PC-9 (cell line): ENCODE measurements at regions not wholly inside any gene's neighbourhood (a gene's known extent, or its start where the extent isn't known, plus 50 kb on each side); places are given as distances from the start of the nearest gene placed in this dataset.
"Not testable (repeated sequence)": the region's sequence is repeated elsewhere in the genome, so short reads cannot be mapped to it uniquely, and the experiment has no call there.

Experiments
- BruUV-seq: library from RNA; stranded (reverse); fragments of 400-500 nt; replicated peaks from 2 replicates; lab custom pipeline; 2021; lab: Mats Ljungman, UMichigan
- CTCF ChIA-PET: fragments of 300-600 bp; sonication (Branson Sonifier 250); formaldehyde crosslinking; loops from one replicate; lab custom pipeline; 2022; ENCODE audit warnings: antibody characterized with exemption; lab: Charles Lee
- POLR2A ChIA-PET: fragments of 300-600 bp; sonication (Branson Sonifier 250); formaldehyde crosslinking; loops from one replicate; lab custom pipeline; 2022; ENCODE audit warnings: antibody characterized with exemption; ENCODE audit not compliant: unreplicated experiment; lab: Charles Lee
- DNase-seq, 2 experiments: peaks; one replicate each; pipeline versions ENCODE4 v3.0.0 to v3.0.0-alpha.2; 2015 to 2022; ENCODE audit warnings: mixed read lengths in 1 of 2
- H2AFZ ChIP-seq: fragments of 200-600 bp; sonication (generic); 2 replicates; pipeline ENCODE4 v1.8.1; 2017; ENCODE audit warnings: antibody characterized with exemption
- H3F3A ChIP-seq: fragments of 200-600 bp; sonication (generic); 2 replicates; pipeline ENCODE4 v1.8.1; 2017; ENCODE audit warnings: antibody characterized with exemption, mild to moderate bottlenecking, low read depth; ENCODE audit not compliant: insufficient read depth
- H3K27ac ChIP-seq: fragments of 200-600 bp; sonication (generic); 2 replicates; pipeline ENCODE4 v1.6.1; 2016; ENCODE audit warnings: mixed run types
- H3K27me3 ChIP-seq: fragments of 200-600 bp; sonication (generic); 2 replicates; pipeline ENCODE4 v1.6.1; 2016; ENCODE audit warnings: low read depth, mixed run types; ENCODE audit not compliant: insufficient read depth
- H3K36me3 ChIP-seq: fragments of 200-600 bp; sonication (generic); 2 replicates; pipeline ENCODE4 v1.6.1; 2016; ENCODE audit warnings: low read depth, mixed run types
- H3K4me1 ChIP-seq: fragments of 200-600 bp; sonication (generic); replicated peaks from 2 replicates; pipeline ENCODE4 v1.6.1; 2016; ENCODE audit warnings: mixed run types; ENCODE audit not compliant: insufficient read depth
- H3K4me2 ChIP-seq: fragments of 200-600 bp; sonication (generic); 2 replicates; pipeline ENCODE4 v1.6.1; 2017; ENCODE audit warnings: mixed run types
- H3K4me3 ChIP-seq: fragments of 200-600 bp; sonication (generic); 2 replicates; pipeline ENCODE4 v1.6.1; 2016; ENCODE audit warnings: mixed run types
- H3K79me2 ChIP-seq: fragments of 200-600 bp; sonication (generic); 2 replicates; pipeline ENCODE4 v1.6.1; 2017; ENCODE audit warnings: low read depth, mixed run types
- H3K9me2 ChIP-seq: fragments of 200-600 bp; sonication (generic); 2 replicates; pipeline ENCODE4 v1.8.1; 2017; ENCODE audit warnings: mild to moderate bottlenecking; ENCODE audit not compliant: insufficient read depth
- H3K9me3 ChIP-seq: fragments of 200-600 bp; sonication (generic); 2 replicates; pipeline ENCODE4 v1.8.1; 2016; ENCODE audit warnings: low read depth; ENCODE audit not compliant: insufficient read depth
- H4K20me1 ChIP-seq: fragments of 200-600 bp; sonication (generic); 2 replicates; pipeline ENCODE4 v1.8.1; 2017; ENCODE audit not compliant: insufficient read depth
- EZH2 ChIP-seq: fragments of 200-600 bp; sonication (generic); IDR thresholded peaks from 2 replicates; pipeline ENCODE4 v1.8.0; 2017; ENCODE audit warnings: antibody characterized with exemption, low read depth
- intact Hi-C: fragments of 100-400 bp; cut with micrococcal nuclease; formaldehyde crosslinking; loops from one replicate; pipeline ENCODE4 v1.10.0; 2022; ENCODE audit not compliant: unreplicated experiment
- TF ChIP-seq, protein P1 (sequence below): fragments of 200-600 bp; sonication (generic); conservative IDR thresholded peaks from 2 replicates; pipeline ENCODE4 v1.6.1; 2017; ENCODE audit warnings: mixed run types, antibody characterized with exemption, mild to moderate bottlenecking, moderate library complexity

DNA sequence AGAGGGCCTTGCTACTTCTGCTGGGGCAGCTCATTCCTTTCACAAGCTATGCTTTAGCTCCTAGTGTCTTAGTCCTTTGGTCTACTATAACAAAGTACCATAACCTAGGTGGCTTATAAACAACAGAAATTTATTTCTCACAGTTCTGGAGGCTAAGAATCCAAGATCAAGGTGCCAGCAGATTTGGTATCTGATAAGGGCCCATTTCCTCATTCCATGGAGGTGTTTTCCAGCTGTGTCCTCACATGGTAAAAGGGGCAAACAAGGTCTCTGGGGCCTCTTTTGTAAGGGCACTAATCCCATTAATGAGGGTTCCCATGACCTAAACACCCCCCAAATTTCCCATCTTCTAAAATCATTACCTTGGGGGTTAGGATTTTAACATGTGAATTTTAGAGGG is 57.9 kb upstream of the LRCH1 start:
- Histone ChIP-seq H3K79me2 (no peaks in the 10 kb centered on the region), H3K4me2 (no peak overlapping the region), H3K27ac (no peak overlapping the region), H3F3A (no peaks in the 10 kb centered on the region), H2AFZ (no peak overlapping the region), H3K27me3 (no peaks in the 10 kb centered on the region), H3K4me3 (no peak overlapping the region), H3K4me1 (no peaks in the 10 kb centered on the region), H3K9me2 (no peaks in the 10 kb centered on the region), H4K20me1 (no peaks in the 10 kb centered on the region), H3K9me3 (no peaks in the 10 kb centered on the region), H3K36me3 (no peaks in the 10 kb centered on the region)
- no TSS peak for BruUV-seq
- ChIA-PET POLR2A (no interaction called here), CTCF (no interaction called here)
- DNase-seq = no peak
- intact Hi-C loops = no loop called here
- no peak for TF ChIP-seq EZH2
- TF ChIP-seq, protein P1, sequence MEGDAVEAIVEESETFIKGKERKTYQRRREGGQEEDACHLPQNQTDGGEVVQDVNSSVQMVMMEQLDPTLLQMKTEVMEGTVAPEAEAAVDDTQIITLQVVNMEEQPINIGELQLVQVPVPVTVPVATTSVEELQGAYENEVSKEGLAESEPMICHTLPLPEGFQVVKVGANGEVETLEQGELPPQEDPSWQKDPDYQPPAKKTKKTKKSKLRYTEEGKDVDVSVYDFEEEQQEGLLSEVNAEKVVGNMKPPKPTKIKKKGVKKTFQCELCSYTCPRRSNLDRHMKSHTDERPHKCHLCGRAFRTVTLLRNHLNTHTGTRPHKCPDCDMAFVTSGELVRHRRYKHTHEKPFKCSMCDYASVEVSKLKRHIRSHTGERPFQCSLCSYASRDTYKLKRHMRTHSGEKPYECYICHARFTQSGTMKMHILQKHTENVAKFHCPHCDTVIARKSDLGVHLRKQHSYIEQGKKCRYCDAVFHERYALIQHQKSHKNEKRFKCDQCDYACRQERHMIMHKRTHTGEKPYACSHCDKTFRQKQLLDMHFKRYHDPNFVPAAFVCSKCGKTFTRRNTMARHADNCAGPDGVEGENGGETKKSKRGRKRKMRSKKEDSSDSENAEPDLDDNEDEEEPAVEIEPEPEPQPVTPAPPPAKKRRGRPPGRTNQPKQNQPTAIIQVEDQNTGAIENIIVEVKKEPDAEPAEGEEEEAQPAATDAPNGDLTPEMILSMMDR = no peak

DNA sequence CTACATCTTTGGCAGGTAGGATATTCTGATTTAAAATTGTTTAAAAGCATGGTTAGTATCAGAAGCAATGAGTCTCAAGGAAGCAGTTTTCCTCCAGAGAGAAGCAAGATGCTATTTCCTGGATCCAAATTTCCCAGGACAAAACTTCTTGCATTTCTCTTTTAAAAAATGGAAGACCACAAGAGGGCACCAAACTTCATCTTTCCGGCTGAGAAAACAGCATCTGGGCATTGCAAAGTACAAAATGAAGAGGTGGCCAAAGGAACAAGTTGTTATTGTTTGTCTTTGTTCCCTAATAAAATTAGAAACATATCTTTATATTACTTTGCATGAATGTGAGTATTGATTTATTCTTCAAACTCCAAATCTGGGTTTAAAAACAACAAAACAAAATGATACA is 60.0 kb upstream of the LRCH1 start:
- H3K9me3 ChIP-seq = no peaks in the 10 kb centered on the region
- H3K4me2 ChIP-seq = no peak overlapping the region
- no peaks in the 10 kb centered on the region for H3K36me3 ChIP-seq
- TF ChIP-seq EZH2 = no peak
- TF ChIP-seq, protein P1 = peak; percentile 71
- BruUV-seq = no TSS peak
- H3K27me3 ChIP-seq = no peaks in the 10 kb centered on the region
- no peaks in the 10 kb centered on the region for H3K9me2 ChIP-seq
- H3K4me1 ChIP-seq = no peaks in the 10 kb centered on the region
- peak in 1 of 2 experiments; percentile 8 for DNase-seq
- no peak overlapping the region for H3K4me3 ChIP-seq
- no peaks in the 10 kb centered on the region for H3K79me2 ChIP-seq
- no peak overlapping the region for H3K27ac ChIP-seq
- no peaks in the 10 kb centered on the region for H4K20me1 ChIP-seq
- H2AFZ ChIP-seq = no peak overlapping the region
- POLR2A ChIA-PET = no interaction called here
- CTCF ChIA-PET = no interaction called here
- no peaks in the 10 kb centered on the region for H3F3A ChIP-seq
- intact Hi-C loops = loop anchor here (1.0 to 2.0 kb wide), 2 partner anchors 58 to 228 kb away; no protein-coding TSS in a partner anchor

DNA sequence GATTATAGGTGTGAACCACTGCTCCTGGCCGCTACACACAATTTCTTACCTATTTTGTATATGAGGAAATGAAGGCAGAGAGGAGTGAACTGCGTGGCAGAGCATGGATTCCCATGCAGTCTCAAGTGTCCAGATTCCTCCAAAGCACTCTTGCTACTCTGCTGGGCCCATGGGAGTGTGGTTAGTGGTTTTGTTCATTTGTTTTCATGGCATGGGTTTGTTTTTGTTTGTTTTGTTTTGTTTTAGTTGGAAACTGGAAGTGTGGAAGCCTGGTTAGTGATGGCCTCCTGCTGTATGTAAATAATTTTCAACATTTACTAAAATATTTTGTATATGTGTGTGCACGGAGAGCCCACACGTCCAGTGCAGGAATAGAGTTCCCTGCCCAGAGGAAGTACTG is 61.3 kb upstream of the LRCH1 start:
- TF ChIP-seq, protein P1 = no peak
- TF ChIP-seq EZH2 = no peak
- no peaks in the 10 kb centered on the region for H3K79me2 ChIP-seq
- BruUV-seq = no TSS peak
- no peak for DNase-seq
- H3F3A ChIP-seq = no peaks in the 10 kb centered on the region
- no peak overlapping the region for H3K4me3 ChIP-seq
- H3K9me2 ChIP-seq = no peaks in the 10 kb centered on the region
- intact Hi-C loops = loop anchor here (2.0 kb wide), 1 partner anchor 59 kb away; no protein-coding TSS in a partner anchor
- no peak overlapping the region for H3K4me2 ChIP-seq
- H2AFZ ChIP-seq = no peak overlapping the region
- ChIA-PET POLR2A (interaction anchor here (0.6 kb wide), 1 partner anchor 248 kb away, joined by 7 read pairs; no protein-coding TSS in a partner anchor), CTCF (no interaction called here)
- peaks cover 1% of the 10 kb centered on the region; the same call in 1 of the 2 replicates for H3K9me3 ChIP-seq
- no peak overlapping the region for H3K27ac ChIP-seq
- H3K4me1 ChIP-seq = no peaks in the 10 kb centered on the region
- H3K27me3 ChIP-seq = no peaks in the 10 kb centered on the region
- no peaks in the 10 kb centered on the region for H3K36me3 ChIP-seq
- H4K20me1 ChIP-seq = no peaks in the 10 kb centered on the region

DNA sequence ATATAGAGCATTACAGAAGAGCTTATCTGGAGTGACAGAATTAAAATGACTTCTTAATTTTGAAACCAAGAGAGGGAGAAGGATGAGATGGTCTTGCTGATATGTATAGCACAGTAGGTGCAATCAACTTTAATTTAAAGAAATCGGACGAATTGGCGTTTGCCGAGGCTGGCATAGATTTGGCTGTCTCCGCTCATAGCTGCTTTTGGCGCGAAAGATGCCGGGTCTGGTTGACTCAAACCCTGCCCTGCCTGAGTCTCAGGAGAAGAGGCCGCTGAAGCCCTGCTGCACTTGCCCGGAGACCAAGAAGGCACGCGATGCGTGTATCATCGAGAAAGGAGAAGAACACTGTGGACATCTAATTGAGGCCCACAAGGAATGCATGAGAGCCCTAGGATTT is 62.3 kb upstream of the LRCH1 start:
- H3F3A ChIP-seq, H3K4me3 ChIP-seq, H3K9me3 ChIP-seq, POLR2A ChIA-PET, H2AFZ ChIP-seq, intact Hi-C loops, H4K20me1 ChIP-seq, H3K27me3 ChIP-seq, H3K4me1 ChIP-seq, H3K27ac ChIP-seq, H3K79me2 ChIP-seq, DNase-seq, H3K9me2 ChIP-seq, H3K4me2 ChIP-seq, BruUV-seq, CTCF ChIA-PET, H3K36me3 ChIP-seq: not testable (repeated sequence)
